Body of pancreas (tissue), 4 donors: ENCODE measurements at regions not wholly inside any gene's neighbourhood (a gene's known extent, or its start where the extent isn't known, plus 50 kb on each side); places are given as distances from the start of the nearest gene placed in this dataset.

Experiments
- ATAC-seq: fragments of 150-250 bp; one replicate; pipeline ENCODE4 v1.9.1; 2016
- DNase-seq, 4 donors: peaks; one replicate each; pipeline ENCODE4 v3.0.0-alpha.2; 2019
- H3K27ac ChIP-seq, 4 donors: fragments of 200-600 bp; sonication (generic); 1 replicate in 3 of 4; 2 replicates in 1 of 4; pipeline versions ENCODE4 v1.5.1 to v1.6.1; 2016 to 2019; ENCODE audit warnings: mild to moderate bottlenecking in 1 of 4, mixed read lengths in 1 of 4, moderate library complexity in 1 of 4
- H3K27me3 ChIP-seq, 2 donors: fragments of 200-600 bp; sonication (generic); one replicate each; pipeline ENCODE4 v1.6.0; 2016; ENCODE audit warnings: mild to moderate bottlenecking in 1 of 2
- H3K36me3 ChIP-seq, 2 donors: fragments of 200-600 bp; sonication (generic); replicated peaks in 1 of 2; 2 replicates each; pipeline ENCODE4 v1.5.1; 2016; ENCODE audit warnings: low read depth in 2 of 2; ENCODE audit not compliant: insufficient read depth in 1 of 2
- H3K4me1 ChIP-seq: fragments of 200-600 bp; sonication (generic); one replicate; pipeline ENCODE4 v1.6.0; 2016
- H3K4me3 ChIP-seq, 2 donors: fragments of 200-600 bp; sonication (generic); 1 replicate in 1 of 2; 2 replicates in 1 of 2; pipeline ENCODE4 v1.5.1; 2016 to 2019
- H3K9me3 ChIP-seq, 3 donors: fragments of 200-600 bp; sonication (generic); 1 replicate in 2 of 3; 2 replicates in 1 of 3; pipeline ENCODE4 v1.5.1; 2016
- CTCF ChIP-seq, 7 experiments: fragments of 450-650 bp in 4 of 7; fragments of 200-600 bp in 3 of 7; sonication (generic) in 3 of 7; IDR thresholded peaks; one replicate each; pipeline ENCODE4 v1.5.1; 2016 to 2019; ENCODE audit warnings: antibody characterized with exemption in 7 of 7
- POLR2A ChIP-seq, 3 donors: fragments of 450-650 bp; IDR thresholded peaks; one replicate each; pipeline ENCODE4 v1.6.1; 2016; ENCODE audit warnings: antibody characterized with exemption in 3 of 3, mild to moderate bottlenecking in 2 of 3
- WGBS, 2 donors: methylation state at CpG; one replicate each; pipeline ENCODE4 v1.1.5; 2017; 5-methylcytosine and 5-hydroxymethylcytosine counted together
- intact Hi-C: fragments of 100-400 bp; cut with DNase I; formaldehyde crosslinking; loops from one replicate; pipeline ENCODE4 v1.15.1; 2023

DNA sequence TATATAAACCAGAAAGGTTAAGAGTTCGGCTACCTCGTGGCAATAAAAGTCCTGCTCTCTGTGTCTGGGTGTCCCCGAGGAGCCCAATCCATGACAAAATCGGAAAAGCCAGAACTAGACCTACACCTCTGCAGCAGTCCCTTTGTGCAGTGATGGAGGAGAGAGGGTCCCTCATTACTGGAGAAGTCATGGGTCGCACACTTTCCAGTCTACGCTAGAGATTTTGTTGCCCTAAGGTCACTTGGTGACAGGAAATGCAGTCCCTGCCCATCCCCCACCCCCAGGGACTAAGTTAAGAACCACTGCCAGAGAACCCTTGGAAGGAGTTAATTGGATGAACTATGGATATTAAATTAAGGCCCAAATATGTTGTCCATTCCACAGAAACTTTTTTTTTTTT, 104.4 kb upstream of the ATF7IP start:
- H3K27me3 ChIP-seq: no peaks in the 10 kb centered on the region
- 75 to 86% methylated on average over 6 of the region's 6 CpGs for WGBS, 2 donors
- H3K4me3 ChIP-seq: no peak overlapping the region
- ATAC-seq: no peak
- TF ChIP-seq CTCF (IDR thresholded peaks at IDR 0.05) (no peak), POLR2A (IDR thresholded peaks at IDR 0.05) (no peak)
- peak in 2 of 4 donors; percentile 10 to 27 for DNase-seq
- H3K4me1 ChIP-seq: peaks cover 40% of the 10 kb centered on the region
- intact Hi-C loops: loop anchor here (10.0 kb wide), 1 partner anchor 94 kb away; no protein-coding TSS in a partner anchor
- H3K27ac ChIP-seq: peak overlapping the region; percentile 70 to 95 (median 90)
- H3K36me3 ChIP-seq: no peaks in the 10 kb centered on the region
- H3K9me3 ChIP-seq: no peaks in the 10 kb centered on the region

- no peaks in the 10 kb centered on the region for H3K27me3 ChIP-seq
- intact Hi-C loops: loop anchor here (10.0 kb wide), 1 partner anchor 93 kb away; no protein-coding TSS in a partner anchor
- no peaks in the 10 kb centered on the region for H3K36me3 ChIP-seq
- no peak overlapping the region for H3K4me3 ChIP-seq
- WGBS, 2 donors: 98% methylated on average over 2 of the region's 2 CpGs
- peak overlapping the region in 1 of 4 donors; percentile 87 for H3K27ac ChIP-seq
- TF ChIP-seq POLR2A (IDR thresholded peaks at IDR 0.05) (no peak), CTCF (IDR thresholded peaks at IDR 0.05) (no peak)
- ATAC-seq (no peak), DNase-seq (no peak)
- H3K9me3 ChIP-seq: no peaks in the 10 kb centered on the region
- peaks cover 38% of the 10 kb centered on the region for H3K4me1 ChIP-seq
Observed at GRCh38 chr12:14261861-14262260, 103.6 kb upstream of the ATF7IP start.

DNA sequence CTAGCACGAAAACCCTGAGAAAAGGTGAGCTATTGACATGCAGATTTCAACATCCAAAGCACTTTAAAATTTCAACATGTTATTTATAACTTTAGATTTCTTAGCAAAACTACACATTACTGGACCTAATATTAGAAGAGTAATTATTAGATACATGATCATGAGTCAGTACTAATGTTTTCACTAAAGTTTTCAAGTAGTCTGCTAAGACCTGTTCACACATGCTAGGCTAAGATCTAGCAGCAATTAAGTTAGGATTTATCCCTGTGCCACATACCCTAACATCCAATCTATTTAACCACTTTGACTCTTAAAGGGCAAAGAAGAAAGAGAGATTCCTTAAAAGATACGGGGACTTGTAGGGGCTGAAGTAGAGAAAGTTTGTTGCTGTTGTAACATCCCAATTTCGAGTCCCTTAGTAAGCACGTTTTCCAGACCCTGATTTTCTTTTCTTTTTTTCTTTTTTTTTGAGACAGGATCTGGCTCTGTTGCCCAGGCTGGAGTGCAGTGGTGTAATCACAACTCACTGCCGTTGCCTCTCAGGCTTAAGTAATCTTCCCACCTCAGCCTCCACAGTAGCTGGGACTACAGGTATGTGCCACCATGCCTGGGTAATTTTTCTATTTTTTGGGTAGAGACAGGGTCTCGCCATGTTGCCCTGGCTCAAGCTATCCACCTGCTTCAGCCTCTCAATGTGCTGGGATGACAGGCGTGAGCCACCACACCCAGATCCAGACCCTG, 102.5 kb upstream of the ATF7IP start:
- intact Hi-C loops: loop anchor here (10.0 kb wide), 1 partner anchor 92 kb away; no protein-coding TSS in a partner anchor
- ATAC-seq (no peak), DNase-seq (no peak)
- no peak overlapping the region for H3K4me3 ChIP-seq
- no peaks in the 10 kb centered on the region for H3K9me3 ChIP-seq
- no peak for TF ChIP-seq POLR2A (IDR thresholded peaks at IDR 0.05)
- no peak for TF ChIP-seq CTCF (IDR thresholded peaks at IDR 0.05)
- no peaks in the 10 kb centered on the region for H3K36me3 ChIP-seq
- 73 to 88% methylated on average over 6 to 7 of the region's 7 CpGs for whole genome bisulfite sequencing, 2 donors
- peaks cover 27% of the 10 kb centered on the region for H3K4me1 ChIP-seq
- no peak overlapping the region for H3K27ac ChIP-seq
- H3K27me3 ChIP-seq: no peaks in the 10 kb centered on the region

DNA sequence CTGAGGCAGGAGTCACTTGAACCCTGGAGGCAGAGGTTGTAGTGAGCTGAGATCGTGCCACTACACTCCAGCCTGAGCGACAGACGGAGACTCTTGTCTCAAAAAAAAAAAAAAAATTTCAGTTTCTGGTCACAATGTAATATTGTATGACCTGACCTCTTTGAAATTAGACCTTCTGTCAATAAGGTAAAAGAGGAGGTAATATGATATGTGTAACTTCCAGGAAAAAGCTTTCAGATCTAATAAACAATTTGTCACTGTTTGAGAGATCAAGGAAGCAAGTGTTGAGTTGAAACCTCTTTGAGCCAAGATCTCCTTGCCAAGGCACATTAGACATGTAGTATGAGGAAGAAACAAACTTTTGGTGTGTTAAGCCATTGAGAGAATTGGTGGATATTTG, 101.7 kb upstream of the ATF7IP start:
- Histone ChIP-seq H3K4me3 (no peak overlapping the region), H3K27ac (no peak overlapping the region), H3K27me3 (no peaks in the 10 kb centered on the region), H3K9me3 (no peaks in the 10 kb centered on the region), H3K4me1 (peaks cover 19% of the 10 kb centered on the region), H3K36me3 (no peaks in the 10 kb centered on the region)
- no peak for TF ChIP-seq POLR2A (IDR thresholded peaks at IDR 0.05)
- no peak for TF ChIP-seq CTCF (IDR thresholded peaks at IDR 0.05)
- DNase-seq (no peak), ATAC-seq (no peak)
- intact Hi-C loops: loop anchor here (10.0 kb wide), 1 partner anchor 91 kb away; no protein-coding TSS in a partner anchor
- 93 to 98% methylated on average over 3 of the region's 3 CpGs for WGBS, 2 donors

GRCh38 chr12:14264316-14264715, 101.2 kb upstream of the ATF7IP start:
- Histone ChIP-seq H3K4me1 (peaks cover 18% of the 10 kb centered on the region), H3K9me3 (no peaks in the 10 kb centered on the region), H3K4me3 (no peak overlapping the region), H3K27ac (no peak overlapping the region), H3K27me3 (no peaks in the 10 kb centered on the region), H3K36me3 (no peaks in the 10 kb centered on the region)
- DNase-seq: no peak
- WGBS, 2 donors: 82 to 91% methylated on average over 2 of the region's 2 CpGs
- no peak for TF ChIP-seq POLR2A (IDR thresholded peaks at IDR 0.05)
- TF ChIP-seq CTCF (IDR thresholded peaks at IDR 0.05): no peak
- ATAC-seq: no peak
- intact Hi-C loops: loop anchor here (10.0 kb wide), 1 partner anchor 90 kb away; no protein-coding TSS in a partner anchor
